Upper lobe of left lung (tissue), 6 donors: ENCODE measurements at regions not wholly inside any gene's neighbourhood (a gene's known extent, or its start where the extent isn't known, plus 50 kb on each side); places are given as distances from the start of the nearest gene placed in this dataset.

Source experiments
- ATAC-seq, 2 donors: fragments of 200-7000 bp; cut with Tn5 transposase; one replicate each; pipeline ENCODE4 v1.9.1; 2022; ENCODE audit warnings: mild to moderate bottlenecking in 2 of 2, moderate library complexity in 2 of 2; ENCODE audit not compliant: low FRiP score in 2 of 2
- DNase-seq, 2 donors: peaks; one replicate each; pipeline ENCODE4 v3.0.0-alpha.2; 2019 to 2020
- H3K27ac ChIP-seq, 4 donors: fragments of 200-600 bp; sonication (generic); one replicate each; pipeline ENCODE4 v1.5.1; 2016 to 2019
- H3K27me3 ChIP-seq, 4 donors: fragments of 200-600 bp; sonication (generic); one replicate each; pipeline ENCODE4 v1.5.1; 2017 to 2019
- H3K36me3 ChIP-seq, 4 donors: fragments of 200-600 bp; sonication (generic); one replicate each; pipeline ENCODE4 v1.5.1; 2016 to 2019
- H3K4me1 ChIP-seq, 4 donors: fragments of 200-600 bp; sonication (generic); one replicate each; pipeline ENCODE4 v1.5.1; 2018 to 2019
- H3K4me3 ChIP-seq, 4 donors: fragments of 200-600 bp; sonication (generic); one replicate each; pipeline ENCODE4 v1.5.1; 2017 to 2019; ENCODE audit warnings: mild to moderate bottlenecking in 2 of 4, moderate library complexity in 1 of 4
- H3K9me3 ChIP-seq, 4 donors: fragments of 200-600 bp; sonication (generic); one replicate each; pipeline ENCODE4 v1.5.1; 2018 to 2019
- EP300 ChIP-seq, 4 donors: sonication (generic); formaldehyde crosslinking; IDR thresholded peaks; one replicate each; pipeline ENCODE4 v1.5.1; 2017; ENCODE audit warnings: antibody characterized with exemption in 4 of 4, control low read depth in 2 of 4
- POLR2A ChIP-seq, 4 donors: fragments of 450-650 bp; IDR thresholded peaks; one replicate each; pipeline ENCODE4 v1.5.1; 2016 to 2017; ENCODE audit warnings: antibody characterized with exemption in 4 of 4, mild to moderate bottlenecking in 2 of 4
- POLR2AphosphoS5 ChIP-seq, 2 donors: sonication (generic); formaldehyde crosslinking; IDR thresholded peaks; one replicate each; pipeline ENCODE4 v1.5.1; 2017; ENCODE audit warnings: antibody characterized with exemption in 2 of 2
- WGBS, 2 donors: methylation state at CpG; one replicate each; pipeline ENCODE4 v1.1.5; 2017 to 2018; 5-methylcytosine and 5-hydroxymethylcytosine counted together
- TF ChIP-seq, protein P1 (sequence below), 6 experiments: fragments of 450-650 bp in 4 of 6; fragments of 200-600 bp in 2 of 6; sonication (generic) in 2 of 6; IDR thresholded peaks; one replicate each; pipeline ENCODE4 v1.5.1; 2016 to 2019; ENCODE audit warnings: antibody characterized with exemption in 6 of 6
- donor health status: DM: no; HTN: no; CAD: no; lungs with moderate emphysema.
- donor health status: DM: no; HTN: yes; CAD: no; lungs with severe emphysema.

DNA sequence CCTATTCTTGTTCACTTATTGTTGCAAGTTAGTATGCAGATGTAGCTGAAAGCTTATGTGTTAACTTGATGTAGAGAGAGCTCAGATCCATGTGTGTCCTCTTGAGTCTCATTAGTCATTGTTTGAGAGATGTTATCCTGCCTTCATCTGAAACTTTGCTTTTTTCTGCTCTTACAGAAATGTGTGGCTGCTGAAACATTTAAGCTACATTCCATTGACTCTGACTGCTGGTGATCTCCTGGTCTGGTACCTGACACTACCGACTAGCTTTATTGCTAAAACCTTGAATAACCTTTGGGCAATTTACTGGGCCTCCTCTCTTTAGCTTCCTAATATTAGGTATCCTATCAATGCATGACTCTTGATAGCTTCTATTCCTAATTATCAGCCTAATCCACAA lies 705.6 kb upstream of the FOXG1 start:
- no peak for DNase-seq
- ATAC-seq: no peak

DNA sequence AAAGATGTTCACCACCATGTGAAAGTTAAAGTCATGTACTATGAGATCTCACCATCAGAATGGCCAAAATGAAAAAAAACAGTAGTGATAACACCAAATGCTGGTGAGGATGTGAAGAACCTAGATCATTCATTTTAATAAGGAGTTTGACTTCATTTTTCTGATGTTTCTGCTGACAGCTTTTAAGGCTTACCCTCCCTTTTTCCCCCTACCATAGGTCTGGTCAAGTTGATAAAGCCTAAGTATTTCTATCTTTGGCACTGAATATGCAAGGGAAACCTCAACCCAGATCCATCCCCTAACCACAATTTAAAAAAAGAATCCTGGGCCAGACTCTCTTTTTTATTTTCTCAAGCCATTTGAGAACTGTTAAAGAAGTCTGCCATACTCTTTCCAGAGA lies 689.6 kb upstream of the FOXG1 start:
- Histone ChIP-seq H3K4me1 (no peaks in the 10 kb centered on the region), H3K9me3 (no peaks in the 10 kb centered on the region), H3K36me3 (no peaks in the 10 kb centered on the region), H3K27me3 (no peaks in the 10 kb centered on the region), H3K27ac (no peak overlapping the region), H3K4me3 (no peak overlapping the region)
- ATAC-seq: no peak
- no peak for DNase-seq
- TF ChIP-seq EP300 (IDR thresholded peaks at IDR 0.05) (no peak), POLR2A (IDR thresholded peaks at IDR 0.05) (no peak), POLR2AphosphoS5 (IDR thresholded peaks at IDR 0.05) (no peak)
- TF ChIP-seq, protein P1, sequence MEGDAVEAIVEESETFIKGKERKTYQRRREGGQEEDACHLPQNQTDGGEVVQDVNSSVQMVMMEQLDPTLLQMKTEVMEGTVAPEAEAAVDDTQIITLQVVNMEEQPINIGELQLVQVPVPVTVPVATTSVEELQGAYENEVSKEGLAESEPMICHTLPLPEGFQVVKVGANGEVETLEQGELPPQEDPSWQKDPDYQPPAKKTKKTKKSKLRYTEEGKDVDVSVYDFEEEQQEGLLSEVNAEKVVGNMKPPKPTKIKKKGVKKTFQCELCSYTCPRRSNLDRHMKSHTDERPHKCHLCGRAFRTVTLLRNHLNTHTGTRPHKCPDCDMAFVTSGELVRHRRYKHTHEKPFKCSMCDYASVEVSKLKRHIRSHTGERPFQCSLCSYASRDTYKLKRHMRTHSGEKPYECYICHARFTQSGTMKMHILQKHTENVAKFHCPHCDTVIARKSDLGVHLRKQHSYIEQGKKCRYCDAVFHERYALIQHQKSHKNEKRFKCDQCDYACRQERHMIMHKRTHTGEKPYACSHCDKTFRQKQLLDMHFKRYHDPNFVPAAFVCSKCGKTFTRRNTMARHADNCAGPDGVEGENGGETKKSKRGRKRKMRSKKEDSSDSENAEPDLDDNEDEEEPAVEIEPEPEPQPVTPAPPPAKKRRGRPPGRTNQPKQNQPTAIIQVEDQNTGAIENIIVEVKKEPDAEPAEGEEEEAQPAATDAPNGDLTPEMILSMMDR (IDR thresholded peaks at IDR 0.05): no peak

More for the DNA sequence above, 705.6 kb upstream of the FOXG1 start:
- Histone ChIP-seq H3K4me3 (no peak overlapping the region), H3K27me3 (no peaks in the 10 kb centered on the region), H3K4me1 (peaks cover 0 to 3% (median 0%) of the 10 kb centered on the region in 4 donors), H3K36me3 (no peaks in the 10 kb centered on the region), H3K27ac (no peak overlapping the region), H3K9me3 (no peaks in the 10 kb centered on the region)
- TF ChIP-seq, protein P1 (IDR thresholded peaks at IDR 0.05): no peak
- TF ChIP-seq POLR2AphosphoS5 (IDR thresholded peaks at IDR 0.05): no peak
- no peak for TF ChIP-seq EP300 (IDR thresholded peaks at IDR 0.05)
- TF ChIP-seq POLR2A (IDR thresholded peaks at IDR 0.05): no peak
- 80 to 89% methylated on average over 1 of the region's 1 CpG for WGBS, 2 donors

DNA sequence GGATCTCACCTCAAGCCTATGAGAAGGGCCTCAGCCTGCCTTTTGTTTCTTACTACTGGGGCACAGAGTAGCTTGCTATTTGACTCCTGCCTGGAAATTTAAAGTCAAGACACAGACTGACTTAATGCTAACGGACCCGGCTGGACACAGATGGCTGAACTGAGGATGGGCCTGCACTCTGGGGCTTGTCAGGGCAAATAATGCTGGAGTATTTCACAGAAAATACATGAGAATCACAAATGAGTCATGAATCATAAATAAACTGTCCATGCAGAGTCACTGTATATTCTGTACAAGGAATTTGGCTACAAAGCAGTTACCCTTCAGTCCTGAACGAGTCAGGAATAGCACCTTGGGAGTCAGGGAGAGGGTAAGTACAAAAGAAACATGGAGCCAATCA lies 683.2 kb upstream of the FOXG1 start:
- Histone ChIP-seq H3K9me3 (no peaks in the 10 kb centered on the region), H3K4me1 (no peaks in the 10 kb centered on the region), H3K27ac (no peak overlapping the region), H3K27me3 (no peaks in the 10 kb centered on the region), H3K36me3 (no peaks in the 10 kb centered on the region), H3K4me3 (no peak overlapping the region)
- 55 to 80% methylated on average over 3 of the region's 3 CpGs for WGBS, 2 donors
- ATAC-seq: no peak
- no peak for TF ChIP-seq EP300 (IDR thresholded peaks at IDR 0.05)
- TF ChIP-seq, protein P1 (IDR thresholded peaks at IDR 0.05): no peak
- no peak for TF ChIP-seq POLR2A (IDR thresholded peaks at IDR 0.05)
- no peak for TF ChIP-seq POLR2AphosphoS5 (IDR thresholded peaks at IDR 0.05)
- no peak for DNase-seq

DNA sequence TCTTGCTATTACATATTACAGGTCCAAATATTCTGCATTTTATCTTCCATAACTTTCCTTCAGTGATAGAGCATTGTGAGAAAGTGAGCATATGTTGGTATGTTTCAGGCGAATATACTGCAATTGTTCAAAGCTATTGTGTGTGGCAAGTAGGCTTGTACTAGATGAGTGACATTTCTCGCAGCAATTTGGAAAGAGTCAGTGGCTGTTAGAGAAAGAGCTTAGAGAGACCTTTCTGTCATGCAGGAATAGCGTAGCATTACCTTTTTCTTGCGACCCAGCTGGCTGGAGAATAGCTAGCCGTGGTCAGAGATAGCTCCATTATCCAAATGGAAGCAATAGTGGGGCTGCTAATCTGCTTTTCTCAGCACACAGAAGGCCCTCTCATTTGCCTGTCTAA lies 678.5 kb upstream of the FOXG1 start:
- no peak overlapping the region for H3K4me3 ChIP-seq
- H3K4me1 ChIP-seq: no peaks in the 10 kb centered on the region
- TF ChIP-seq, protein P1 (IDR thresholded peaks at IDR 0.05): no peak
- TF ChIP-seq POLR2AphosphoS5 (IDR thresholded peaks at IDR 0.05) (no peak), EP300 (IDR thresholded peaks at IDR 0.05) (no peak), POLR2A (IDR thresholded peaks at IDR 0.05) (no peak)
- no peak for ATAC-seq
- H3K27ac ChIP-seq: no peak overlapping the region
- no peaks in the 10 kb centered on the region for H3K36me3 ChIP-seq
- H3K9me3 ChIP-seq: no peaks in the 10 kb centered on the region
- no peaks in the 10 kb centered on the region for H3K27me3 ChIP-seq
- WGBS, 2 donors: 74 to 83% methylated on average over 5 of the region's 5 CpGs
- no peak for DNase-seq

DNA sequence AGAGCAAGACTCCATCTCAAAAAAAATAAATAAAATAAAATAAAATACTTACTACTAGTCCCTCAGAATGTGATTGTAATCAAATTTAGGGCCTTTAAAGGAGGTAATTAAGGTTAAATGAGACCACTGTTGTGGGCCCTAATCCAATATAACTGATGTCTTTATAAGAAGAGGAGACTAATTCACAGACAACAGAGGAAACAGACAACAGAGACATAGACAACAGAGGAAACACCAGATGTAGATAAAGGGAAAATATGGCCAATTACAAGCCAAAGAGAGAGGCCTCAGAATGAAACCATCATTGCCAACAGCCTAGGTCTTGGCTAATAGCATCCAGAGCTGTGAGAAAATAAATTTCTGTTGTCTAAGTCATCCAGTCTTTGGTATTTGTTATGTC lies 669.0 kb upstream of the FOXG1 start:
- H3K9me3 ChIP-seq: no peaks in the 10 kb centered on the region
- TF ChIP-seq, protein P1 (IDR thresholded peaks at IDR 0.05): no peak
- TF ChIP-seq EP300 (IDR thresholded peaks at IDR 0.05): no peak
- TF ChIP-seq POLR2AphosphoS5 (IDR thresholded peaks at IDR 0.05): no peak
- TF ChIP-seq POLR2A (IDR thresholded peaks at IDR 0.05): no peak
- ATAC-seq (no peak), DNase-seq (no peak)
- H3K4me1 ChIP-seq: no peaks in the 10 kb centered on the region
- H3K36me3 ChIP-seq: no peaks in the 10 kb centered on the region
- no peak overlapping the region for H3K27ac ChIP-seq
- H3K4me3 ChIP-seq: no peak overlapping the region
- no peaks in the 10 kb centered on the region for H3K27me3 ChIP-seq
